OCI-LY7 (cell line): ENCODE measurements at regions not wholly inside any gene's neighbourhood (a gene's known extent, or its start where the extent isn't known, plus 50 kb on each side); places are given as distances from the start of the nearest gene placed in this dataset.

Experiments
- BruUV-seq: library from RNA; stranded (reverse); fragments of 400-500 nt; replicated peaks from 2 replicates; lab custom pipeline; 2021; lab: Mats Ljungman, UMichigan
- CTCF ChIA-PET: fragments of 300-600 bp; sonication (Branson Sonifier 250); formaldehyde crosslinking; loops from one replicate; lab custom pipeline; 2022; ENCODE audit warnings: antibody characterized with exemption; ENCODE audit not compliant: unreplicated experiment; lab: Charles Lee
- POLR2A ChIA-PET: fragments of 300-600 bp; sonication (Branson Sonifier 250); formaldehyde crosslinking; loops from one replicate; lab custom pipeline; 2022; ENCODE audit warnings: antibody characterized with exemption; lab: Charles Lee
- DNase-seq: peaks from one replicate; pipeline ENCODE4 v3.0.0-alpha.2; 2015; ENCODE audit warnings: low spot score
- H2AFZ ChIP-seq: fragments of 200-600 bp; sonication (generic), shearing (Covaris generic); 2 replicates; pipeline ENCODE4 v1.6.1; 2014; ENCODE audit warnings: mild to moderate bottlenecking, antibody characterized with exemption, low read length, moderate library complexity
- H3K27ac ChIP-seq: fragments of 200-600 bp; sonication (generic); 2 replicates; pipeline ENCODE4 v1.5.1; 2014; ENCODE audit warnings: mixed run types, low read depth, mild to moderate bottlenecking, moderate library complexity, low read length, inconsistent platforms; ENCODE audit not compliant: poor library complexity, severe bottlenecking
- H3K36me3 ChIP-seq: fragments of 200-600 bp; sonication (generic); 2 replicates; pipeline ENCODE4 v1.6.1; 2014; ENCODE audit warnings: mild to moderate bottlenecking, antibody characterized with exemption, low read length, moderate library complexity, mixed read lengths; ENCODE audit not compliant: insufficient read depth
- H3K4me1 ChIP-seq: fragments of 200-600 bp; sonication (generic); 2 replicates; pipeline ENCODE4 v1.5.1; 2014; ENCODE audit warnings: mild to moderate bottlenecking, low read length; ENCODE audit not compliant: insufficient read depth, poor library complexity, severe bottlenecking
- H3K4me2 ChIP-seq: fragments of 200-600 bp; sonication (generic); 2 replicates; pipeline ENCODE4 v1.6.1; 2014; ENCODE audit warnings: mild to moderate bottlenecking, low read length
- H3K4me3 ChIP-seq: fragments of 200-600 bp; sonication (generic); 2 replicates; pipeline ENCODE4 v1.5.1; 2014; ENCODE audit warnings: mild to moderate bottlenecking, low read depth, low read length; ENCODE audit not compliant: poor library complexity, severe bottlenecking
- H3K79me2 ChIP-seq: fragments of 200-600 bp; sonication (generic); 2 replicates; pipeline ENCODE4 v1.6.1; 2016; ENCODE audit warnings: low read depth, mild to moderate bottlenecking, low read length, moderate library complexity, mixed read lengths; ENCODE audit not compliant: insufficient read depth
- H3K9me2 ChIP-seq: fragments of 200-600 bp; sonication (generic); 2 replicates; pipeline ENCODE4 v1.6.1; 2016; ENCODE audit warnings: mild to moderate bottlenecking, low read length, mixed read lengths; ENCODE audit not compliant: insufficient read depth
- H3K9me3 ChIP-seq: fragments of 200-600 bp; sonication (generic); 2 replicates; pipeline ENCODE4 v1.6.1; 2014; ENCODE audit warnings: mild to moderate bottlenecking, mixed run types, low read length, mixed read lengths
- H4K20me1 ChIP-seq: fragments of 200-600 bp; sonication (generic); 2 replicates; pipeline ENCODE4 v1.6.1; 2014; ENCODE audit warnings: mild to moderate bottlenecking, antibody characterized with exemption, low read length, moderate library complexity, mixed read lengths; ENCODE audit not compliant: insufficient read depth
- EZH2phosphoT487 ChIP-seq: fragments of 200-600 bp; sonication (generic); IDR thresholded peaks from 2 replicates; pipeline ENCODE4 v1.6.1; 2018; ENCODE audit warnings: low read depth, borderline replicate concordance, mild to moderate bottlenecking, mixed run types, antibody characterized with exemption, low read length, moderate library complexity, mixed read lengths
- intact Hi-C: fragments of 100-400 bp; cut with micrococcal nuclease; formaldehyde crosslinking; loops from one replicate; pipeline ENCODE4 v1.10.0; 2022; ENCODE audit not compliant: unreplicated experiment
- TF ChIP-seq, protein P1 (sequence below): fragments of 200-600 bp; sonication (generic); conservative IDR thresholded peaks from 2 replicates; pipeline ENCODE4 v1.5.1; 2014; ENCODE audit warnings: mild to moderate bottlenecking, antibody characterized with exemption, low read length, moderate library complexity, mixed read lengths

DNA sequence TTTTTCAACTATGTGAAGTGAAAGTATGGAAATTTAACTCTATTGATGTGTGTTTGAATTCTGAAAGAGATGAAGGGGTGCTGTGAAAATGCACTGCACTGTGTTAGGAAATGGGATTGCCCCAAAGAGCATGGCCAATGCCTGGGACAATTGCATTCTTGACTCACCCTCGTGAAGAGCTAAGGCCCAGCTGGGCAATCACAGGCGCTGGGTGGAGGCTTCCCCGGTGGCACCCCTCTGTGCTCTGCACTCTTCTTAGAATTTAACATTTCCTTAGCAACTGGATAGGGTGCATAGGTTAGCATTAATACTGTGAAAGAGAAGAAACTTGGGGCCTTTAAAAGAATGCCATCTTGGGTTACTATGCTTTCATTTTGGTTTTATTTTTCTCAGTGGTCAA lies 179.9 kb upstream of the GOLIM4 start:
- Histone ChIP-seq H3K79me2 (no peaks in the 10 kb centered on the region), H2AFZ (no peak overlapping the region), H3K9me2 (no peaks in the 10 kb centered on the region), H3K36me3 (no peaks in the 10 kb centered on the region), H3K9me3 (no peaks in the 10 kb centered on the region), H3K4me1 (no peaks in the 10 kb centered on the region), H3K4me3 (no peak overlapping the region), H3K4me2 (no peak overlapping the region), H4K20me1 (no peaks in the 10 kb centered on the region), H3K27ac (no peak overlapping the region)
- no peak for TF ChIP-seq EZH2phosphoT487
- TF ChIP-seq, protein P1, sequence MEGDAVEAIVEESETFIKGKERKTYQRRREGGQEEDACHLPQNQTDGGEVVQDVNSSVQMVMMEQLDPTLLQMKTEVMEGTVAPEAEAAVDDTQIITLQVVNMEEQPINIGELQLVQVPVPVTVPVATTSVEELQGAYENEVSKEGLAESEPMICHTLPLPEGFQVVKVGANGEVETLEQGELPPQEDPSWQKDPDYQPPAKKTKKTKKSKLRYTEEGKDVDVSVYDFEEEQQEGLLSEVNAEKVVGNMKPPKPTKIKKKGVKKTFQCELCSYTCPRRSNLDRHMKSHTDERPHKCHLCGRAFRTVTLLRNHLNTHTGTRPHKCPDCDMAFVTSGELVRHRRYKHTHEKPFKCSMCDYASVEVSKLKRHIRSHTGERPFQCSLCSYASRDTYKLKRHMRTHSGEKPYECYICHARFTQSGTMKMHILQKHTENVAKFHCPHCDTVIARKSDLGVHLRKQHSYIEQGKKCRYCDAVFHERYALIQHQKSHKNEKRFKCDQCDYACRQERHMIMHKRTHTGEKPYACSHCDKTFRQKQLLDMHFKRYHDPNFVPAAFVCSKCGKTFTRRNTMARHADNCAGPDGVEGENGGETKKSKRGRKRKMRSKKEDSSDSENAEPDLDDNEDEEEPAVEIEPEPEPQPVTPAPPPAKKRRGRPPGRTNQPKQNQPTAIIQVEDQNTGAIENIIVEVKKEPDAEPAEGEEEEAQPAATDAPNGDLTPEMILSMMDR, result no peak
- intact Hi-C loops, result no loop called here
- DNase-seq, result no peak
- BruUV-seq, result no TSS peak
- CTCF ChIA-PET, result no interaction called here
- POLR2A ChIA-PET, result interaction anchor here (1.0 to 1.4 kb wide), 2 partner anchors 55 to 67 kb away, joined by 3 to 4 read pairs; no protein-coding TSS in a partner anchor

DNA sequence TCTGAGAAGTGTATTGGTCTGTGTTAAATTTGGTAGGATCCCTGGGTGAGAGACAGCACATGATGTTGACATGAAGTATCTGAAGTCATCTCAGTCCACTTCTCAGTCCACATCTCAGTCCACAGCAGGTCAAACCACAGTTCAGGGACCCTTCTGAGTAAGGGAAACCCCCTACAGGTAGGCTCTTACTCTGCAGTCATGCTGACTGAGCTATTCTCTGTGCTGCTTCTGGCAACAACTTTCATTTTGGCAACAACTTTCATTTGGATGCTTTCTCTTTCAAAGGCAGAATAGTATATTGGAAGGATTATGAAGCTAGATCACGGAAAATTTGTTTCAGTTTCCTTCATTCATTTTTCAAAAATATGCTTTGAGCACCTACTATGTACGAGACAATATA lies 178.2 kb upstream of the GOLIM4 start:
- no peak for TF ChIP-seq EZH2phosphoT487
- TF ChIP-seq, protein P1, result no peak
- intact Hi-C loops, result no loop called here
- no TSS peak for BruUV-seq
- Histone ChIP-seq H3K4me3 (no peak overlapping the region), H3K9me3 (no peaks in the 10 kb centered on the region), H3K27ac (no peak overlapping the region), H3K79me2 (no peaks in the 10 kb centered on the region), H3K9me2 (no peaks in the 10 kb centered on the region), H2AFZ (no peak overlapping the region), H4K20me1 (no peaks in the 10 kb centered on the region), H3K4me1 (no peaks in the 10 kb centered on the region), H3K4me2 (no peak overlapping the region), H3K36me3 (no peaks in the 10 kb centered on the region)
- no peak for DNase-seq
- ChIA-PET CTCF (no interaction called here), POLR2A (no interaction called here)

DNA sequence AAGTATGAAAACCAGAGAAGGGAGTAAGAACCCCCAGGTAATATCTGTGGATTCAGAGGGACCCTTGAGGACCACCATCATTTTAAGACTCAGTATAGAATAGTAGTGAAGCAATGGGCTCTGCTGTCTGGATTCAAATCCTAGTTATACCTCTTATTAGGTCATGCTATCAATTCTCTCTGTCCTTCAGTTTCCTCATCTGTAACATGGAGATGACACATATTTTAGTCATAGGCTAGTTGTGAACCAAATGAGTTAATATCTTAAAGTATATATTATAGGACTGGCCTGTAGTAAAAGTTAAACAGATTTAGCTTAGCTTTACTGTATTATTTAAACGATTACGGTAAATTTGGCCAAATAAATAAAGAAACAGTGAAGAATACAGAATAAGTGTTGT lies 177.3 kb upstream of the GOLIM4 start:
- BruUV-seq, result no TSS peak

More for the DNA sequence above, 177.3 kb upstream of the GOLIM4 start:
- H3K4me1 ChIP-seq, result no peaks in the 10 kb centered on the region
- no peak for DNase-seq
- H3K27ac ChIP-seq, result no peak overlapping the region
- no peak overlapping the region for H3K4me2 ChIP-seq
- CTCF ChIA-PET, result no interaction called here
- H4K20me1 ChIP-seq, result no peaks in the 10 kb centered on the region
- H3K79me2 ChIP-seq, result no peaks in the 10 kb centered on the region
- no peak overlapping the region for H3K4me3 ChIP-seq
- POLR2A ChIA-PET, result interaction anchor here (1.7 kb wide), 1 partner anchor 22 kb away, joined by 3 read pairs; no protein-coding TSS in a partner anchor
- H2AFZ ChIP-seq, result no peak overlapping the region
- no peaks in the 10 kb centered on the region for H3K9me2 ChIP-seq
- TF ChIP-seq EZH2phosphoT487, result no peak
- TF ChIP-seq, protein P1, result no peak
- no peaks in the 10 kb centered on the region for H3K36me3 ChIP-seq
- intact Hi-C loops, result no loop called here
- no peaks in the 10 kb centered on the region for H3K9me3 ChIP-seq
